ENCODE measurements at regions not wholly inside any gene's neighbourhood (a gene's known extent, or its start where the extent isn't known, plus 50 kb on each side); places are given as distances from the start of the nearest gene placed in this dataset.
"Not testable (repeated sequence)": the region's sequence is repeated elsewhere in the genome, so short reads cannot be mapped to it uniquely, and the experiment has no call there.

DNA sequence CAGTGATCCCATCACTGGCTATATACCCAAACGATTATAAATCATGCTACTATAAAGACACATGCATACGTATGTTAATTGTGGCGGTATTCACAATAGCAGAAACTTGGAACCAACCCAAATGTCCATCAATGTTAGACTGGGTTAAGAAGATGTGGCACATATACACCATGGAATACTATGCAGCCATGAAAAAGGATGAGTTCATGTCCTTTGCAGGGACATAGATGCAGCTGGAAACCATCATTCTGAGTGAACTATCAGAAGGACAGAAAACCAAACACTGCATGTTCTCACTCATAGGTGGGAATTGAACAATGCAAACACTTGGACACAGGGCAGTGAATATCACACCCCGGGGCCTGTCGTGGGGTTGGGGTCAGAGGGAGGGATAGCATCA is 1335.4 kb downstream of the EPHA7 start:
- DNase-seq (ENCODE audit: low read depth, low spot score) = not testable (repeated sequence)

DNA sequence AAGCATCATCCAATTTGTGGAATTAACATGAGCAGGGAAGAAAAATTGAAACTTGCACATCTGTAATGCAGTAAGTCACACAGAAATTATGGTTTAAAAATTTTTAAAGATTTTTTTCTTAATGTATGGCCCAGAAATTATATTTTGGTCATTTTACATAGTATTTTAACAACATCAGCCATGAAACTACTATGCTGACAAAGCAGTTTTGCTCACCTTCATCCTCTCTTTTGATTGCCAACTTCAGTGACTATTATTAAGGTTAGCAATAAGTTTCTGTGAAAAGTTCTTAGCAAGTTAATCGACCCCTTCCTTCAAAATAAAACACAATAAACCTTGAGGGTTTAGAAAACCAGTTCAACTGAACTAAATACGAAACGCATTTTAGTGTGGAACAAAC is 1347.0 kb downstream of the EPHA7 start:
- DNase-seq (ENCODE audit: low read depth, low spot score) = no peak

DNA sequence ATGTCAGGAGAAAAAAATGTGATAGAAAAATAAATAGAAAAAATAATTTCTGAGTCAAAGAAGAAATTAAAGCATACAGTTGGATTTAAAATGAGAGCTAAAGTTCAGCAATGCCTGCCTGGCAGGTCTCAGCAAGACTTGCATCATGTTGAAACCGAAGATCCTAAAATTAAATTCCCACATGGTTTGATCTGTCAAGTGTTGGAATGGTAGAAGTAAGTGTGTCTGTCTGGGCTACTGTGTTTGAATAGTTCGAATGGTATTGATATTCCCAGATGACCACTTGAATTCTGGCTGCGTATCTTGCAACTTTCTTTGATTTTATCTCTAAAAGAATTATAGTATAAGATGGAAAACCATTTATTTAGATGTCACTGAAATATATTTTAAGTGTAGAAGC is 1349.6 kb downstream of the EPHA7 start:
- DNase-seq (ENCODE audit: low read depth, low spot score) = no peak

DNA sequence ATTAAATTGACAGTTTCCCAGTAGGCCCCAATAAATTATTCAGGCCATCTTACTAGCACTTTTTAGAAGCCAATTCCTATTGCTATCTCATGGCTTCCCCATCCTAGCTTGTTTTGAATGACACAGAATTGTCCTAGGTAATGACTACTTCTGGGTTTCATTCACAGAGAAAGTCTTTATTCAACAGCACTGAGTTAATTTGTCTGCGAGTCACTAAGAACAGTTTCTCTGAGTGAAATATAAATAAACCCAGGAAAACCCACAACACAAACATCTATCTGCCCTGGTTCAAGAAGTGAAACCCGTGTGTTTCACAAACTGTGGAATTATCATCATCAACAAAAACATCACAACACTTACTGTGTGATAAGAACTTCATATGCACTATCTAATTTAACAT is 1366.8 kb downstream of the EPHA7 start:
- no peak for DNase-seq (ENCODE audit: low read depth, low spot score)

DNA sequence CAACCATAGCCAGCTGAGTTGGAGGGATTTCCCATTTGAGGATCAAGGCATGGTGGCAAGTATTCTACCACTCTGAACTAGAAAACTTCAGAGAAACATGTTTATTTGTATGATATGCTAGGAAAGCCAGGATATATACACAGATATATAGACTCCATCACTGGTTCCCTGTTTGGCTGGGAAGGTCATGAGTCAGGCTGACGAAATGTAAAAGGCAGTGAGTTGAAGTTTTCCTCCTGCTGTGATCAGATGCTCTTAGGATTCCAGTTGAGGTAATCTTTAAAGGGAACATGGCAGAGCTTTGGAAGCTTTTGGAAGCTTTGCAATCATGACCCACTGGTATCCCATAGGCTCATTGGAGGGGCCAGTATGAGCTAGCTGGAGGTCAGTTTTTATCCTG is 1369.1 kb downstream of the EPHA7 start:
- no peak for DNase-seq (ENCODE audit: low read depth, low spot score)

DNA sequence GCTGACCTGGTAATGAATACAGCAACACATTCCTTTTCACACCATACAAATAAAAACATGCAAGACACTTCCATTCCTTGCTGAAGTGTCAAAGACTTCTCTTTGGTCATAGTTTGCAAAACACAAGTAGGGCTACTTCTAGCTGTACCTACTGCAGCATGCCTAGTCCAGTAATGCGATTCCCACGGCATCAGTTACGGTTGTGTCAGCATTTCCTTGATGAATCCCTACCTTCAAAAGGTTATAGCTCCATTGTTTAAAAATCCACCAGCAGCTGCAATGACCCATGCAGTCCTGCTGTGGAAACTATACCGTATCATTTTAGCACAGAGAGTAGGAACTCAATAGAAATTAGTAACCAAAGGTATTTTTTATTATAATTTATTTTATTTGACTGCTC is 1371.5 kb downstream of the EPHA7 start:
- no peak for DNase-seq (ENCODE audit: low read depth, low spot score)

DNA sequence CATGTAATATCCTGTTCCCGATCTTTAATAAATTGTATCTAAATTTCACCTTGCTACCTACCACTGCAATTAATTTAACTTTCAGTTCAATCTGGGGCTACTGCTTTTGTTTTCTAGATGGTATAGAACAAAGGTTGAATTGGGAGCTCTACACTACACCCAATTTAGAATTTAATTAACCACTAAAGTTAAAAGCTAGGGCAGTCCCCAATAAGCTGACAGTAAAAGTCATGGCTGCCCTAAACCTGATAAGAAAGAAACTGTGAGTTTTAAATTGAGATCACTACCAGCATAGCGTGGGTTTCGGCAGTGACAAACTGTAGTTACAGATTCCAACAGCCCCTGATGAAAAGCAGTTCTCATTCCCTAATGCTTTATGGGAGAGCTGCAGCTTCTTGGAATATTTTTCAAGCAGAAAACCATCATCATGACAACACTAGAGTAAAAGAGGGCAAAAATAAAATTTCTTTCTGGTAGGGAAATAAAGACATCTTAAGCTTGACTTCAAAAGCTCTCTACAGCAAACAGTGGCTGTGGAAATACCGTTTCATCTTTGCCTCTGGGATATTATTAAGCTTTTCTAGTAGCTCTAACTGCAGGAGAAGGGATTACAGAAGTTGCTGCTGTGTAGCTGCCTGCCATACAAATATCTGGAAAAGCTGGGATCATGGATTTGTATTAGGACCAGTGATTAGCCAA is 1372.1 kb downstream of the EPHA7 start:
- DNase-seq (ENCODE audit: low read depth, low spot score) = no peak

DNA sequence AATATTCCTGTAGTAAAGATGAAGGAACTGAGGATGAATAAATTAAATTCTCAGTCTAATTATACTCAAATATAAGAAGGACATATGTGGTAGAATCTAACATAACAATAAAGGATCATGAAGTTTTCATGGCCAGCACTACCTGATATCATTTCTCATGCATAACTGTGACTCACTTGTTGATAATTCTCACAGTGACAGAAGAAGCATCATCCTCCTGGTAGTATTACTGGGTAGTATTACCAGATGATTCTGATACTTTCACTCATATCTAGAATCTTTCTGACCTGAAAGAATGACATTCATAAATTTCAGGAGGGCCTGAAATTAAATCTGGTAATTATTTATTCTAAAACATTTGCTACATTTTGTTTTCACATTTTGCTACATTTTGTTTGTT is 1375.0 kb downstream of the EPHA7 start:
- DNase-seq (ENCODE audit: low read depth, low spot score) = no peak

DNA sequence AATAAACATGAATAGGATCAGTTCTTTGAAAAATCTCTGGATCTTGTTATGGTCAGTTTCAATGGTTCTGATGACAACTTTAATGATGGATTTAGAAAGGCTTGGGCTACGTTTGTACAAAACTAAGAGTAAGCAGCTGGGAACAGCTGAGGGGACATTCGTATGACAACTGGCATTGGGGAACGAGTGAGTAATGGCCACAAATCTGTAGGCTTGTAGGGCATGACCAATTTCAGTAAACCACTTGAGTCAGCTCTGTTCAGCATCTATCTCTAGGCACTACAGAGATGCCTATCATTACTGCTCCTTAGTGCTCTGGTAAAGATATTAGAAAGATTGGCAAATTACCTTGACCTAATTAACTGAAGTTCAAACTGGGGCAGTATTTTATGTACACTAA is 1375.6 kb downstream of the EPHA7 start:
- no peak for DNase-seq (ENCODE audit: low read depth, low spot score)

DNA sequence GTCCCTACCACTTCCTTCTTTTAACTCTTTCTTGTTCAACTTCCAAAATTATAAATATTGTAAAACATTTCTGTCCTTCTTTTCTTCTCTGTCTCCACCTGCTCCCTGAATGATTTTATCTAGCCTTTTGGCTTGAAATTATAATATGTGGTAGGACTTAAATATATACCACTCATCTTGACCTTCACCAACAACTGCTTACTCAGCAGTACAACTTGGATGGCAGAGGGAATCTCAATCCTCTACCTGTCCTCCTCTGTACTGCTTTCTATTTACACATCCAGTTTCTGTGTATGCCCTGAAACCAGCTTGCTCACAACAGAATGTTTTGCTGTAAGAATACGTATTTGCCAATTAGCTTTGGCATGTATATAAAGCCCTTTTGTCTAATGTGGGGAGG is 1392.5 kb downstream of the EPHA7 start:
- DNase-seq (ENCODE audit: low read depth, low spot score) = no peak

DNA sequence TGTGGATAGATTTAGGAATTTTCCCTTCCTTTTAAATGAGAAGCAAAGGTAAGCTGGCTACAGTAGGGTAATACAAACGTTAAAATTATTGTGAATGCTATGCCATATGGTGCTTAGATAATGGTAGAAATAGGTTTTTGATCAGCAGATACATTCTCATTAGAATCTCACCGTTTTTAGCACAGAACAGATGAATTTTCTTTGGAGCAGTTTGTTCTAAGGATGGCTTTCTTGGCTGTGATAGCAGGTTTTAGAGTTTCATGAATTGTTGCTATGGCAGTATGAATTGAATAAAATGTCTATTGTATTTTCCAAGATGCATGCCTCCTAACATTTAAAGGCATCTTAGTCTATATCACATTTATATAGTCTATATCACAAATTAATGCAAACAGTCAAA is 1394.5 kb downstream of the EPHA7 start:
- no peak for DNase-seq (ENCODE audit: low read depth, low spot score)

DNA sequence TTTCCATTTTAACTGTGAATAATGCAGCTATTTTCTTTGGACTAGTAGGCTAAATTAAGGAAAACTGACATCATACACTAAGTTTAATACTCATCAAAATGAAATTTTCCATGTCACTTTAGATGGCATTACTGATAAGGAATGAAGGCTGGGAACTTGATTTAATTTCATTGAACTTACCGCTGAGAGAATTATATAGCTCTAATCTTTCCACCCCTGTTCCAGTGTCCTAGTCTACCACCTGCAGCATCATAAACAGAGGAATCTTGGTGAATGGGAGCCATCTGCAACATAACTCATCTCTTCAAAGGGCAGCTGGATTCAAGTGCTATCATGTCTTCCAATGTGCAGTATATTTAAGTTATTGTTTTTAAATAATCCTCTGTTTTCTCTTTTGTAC is 1395.2 kb downstream of the EPHA7 start:
- no peak for DNase-seq (ENCODE audit: low read depth, low spot score)

DNA sequence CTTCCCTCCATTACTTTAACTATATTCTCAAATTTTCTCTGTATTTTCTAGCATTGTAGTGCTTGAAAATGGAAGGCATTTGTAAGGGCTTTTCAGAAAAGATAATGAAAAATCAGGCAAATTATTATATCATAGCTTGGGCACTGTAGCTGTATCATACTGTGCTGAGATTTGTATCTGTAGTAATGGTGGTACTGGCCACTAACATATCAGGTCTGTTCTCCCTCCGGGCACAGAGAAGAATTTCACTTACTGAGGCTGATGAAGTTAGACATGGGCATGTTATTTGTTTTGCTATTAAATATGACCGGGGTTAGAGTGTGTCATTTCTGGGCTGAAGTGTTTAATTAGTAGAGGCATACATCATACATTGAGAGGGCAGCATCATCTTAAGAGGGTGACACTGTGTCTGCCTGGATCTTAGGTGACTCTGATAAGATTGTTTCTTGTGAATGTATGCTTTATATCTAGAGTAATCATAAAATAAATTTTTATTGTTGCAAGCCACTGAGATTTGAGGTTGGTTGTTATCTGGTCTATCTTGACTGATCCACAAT is 1395.9 kb downstream of the EPHA7 start:
- no peak for DNase-seq (ENCODE audit: low read depth, low spot score)

DNA sequence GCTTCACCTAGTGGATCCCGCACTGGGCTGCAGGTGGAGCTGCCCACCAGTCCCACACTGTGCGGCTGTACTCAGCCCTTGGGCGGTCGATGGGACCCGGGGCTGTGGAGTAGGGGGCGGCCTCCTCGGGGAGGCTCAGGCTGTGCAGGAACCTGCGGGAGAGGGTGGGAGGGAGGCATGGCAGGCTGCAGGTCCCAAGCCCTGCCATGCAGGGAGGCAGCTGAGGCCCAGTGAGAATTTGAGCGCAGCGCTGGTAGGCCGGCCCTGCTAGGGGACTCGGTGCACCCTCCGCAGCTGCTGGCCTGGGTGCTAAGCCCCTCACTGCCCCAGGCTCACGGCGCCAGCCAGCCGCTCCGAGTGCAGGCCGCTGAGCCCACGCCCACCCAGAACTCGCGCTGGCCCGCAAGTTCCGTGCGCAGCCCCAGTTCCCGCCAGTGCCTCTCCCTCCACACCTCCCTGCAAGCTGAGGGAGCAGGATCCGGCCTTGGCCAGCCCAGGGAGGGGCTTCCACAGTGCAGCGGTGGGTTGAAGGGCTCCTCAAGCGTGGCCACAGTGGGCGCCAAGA is 1407.6 kb downstream of the EPHA7 start:
- no peak for DNase-seq (ENCODE audit: low read depth, low spot score)

DNA sequence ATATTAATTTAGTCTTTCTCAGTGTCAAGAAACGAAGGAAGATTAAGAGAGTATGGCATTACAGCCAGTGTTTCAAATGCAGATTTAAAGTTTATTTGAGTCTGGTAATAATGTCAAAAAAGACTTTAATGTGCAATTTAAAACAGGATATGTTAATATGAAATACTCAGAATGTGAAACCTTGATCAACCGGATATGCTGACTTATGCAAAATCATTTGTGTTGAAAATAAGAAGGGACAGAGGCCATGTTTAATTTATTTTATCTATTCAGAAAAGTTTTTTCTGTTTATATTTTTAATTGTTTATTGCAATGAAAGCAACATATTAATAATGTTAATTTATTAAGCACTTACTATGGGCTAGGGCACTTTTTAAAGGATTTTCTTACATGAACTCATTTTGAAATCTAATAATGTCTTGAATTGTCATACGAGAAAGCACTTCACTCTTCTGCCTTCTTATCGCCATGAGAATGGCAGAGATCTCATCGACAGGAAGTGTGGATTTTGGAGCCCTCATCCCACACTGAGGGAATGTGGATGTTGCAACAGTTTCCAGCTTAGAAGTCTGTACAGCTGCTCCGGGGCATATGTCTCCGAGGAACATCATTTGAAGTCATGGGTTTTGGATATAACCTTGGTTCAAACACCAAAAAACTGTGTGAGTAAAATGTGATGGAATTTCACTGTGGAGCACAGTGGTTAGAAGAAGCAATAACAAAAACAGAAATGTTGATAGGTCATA is 1410.4 kb downstream of the EPHA7 start:
- DNase-seq (ENCODE audit: low read depth, low spot score) = no peak

DNA sequence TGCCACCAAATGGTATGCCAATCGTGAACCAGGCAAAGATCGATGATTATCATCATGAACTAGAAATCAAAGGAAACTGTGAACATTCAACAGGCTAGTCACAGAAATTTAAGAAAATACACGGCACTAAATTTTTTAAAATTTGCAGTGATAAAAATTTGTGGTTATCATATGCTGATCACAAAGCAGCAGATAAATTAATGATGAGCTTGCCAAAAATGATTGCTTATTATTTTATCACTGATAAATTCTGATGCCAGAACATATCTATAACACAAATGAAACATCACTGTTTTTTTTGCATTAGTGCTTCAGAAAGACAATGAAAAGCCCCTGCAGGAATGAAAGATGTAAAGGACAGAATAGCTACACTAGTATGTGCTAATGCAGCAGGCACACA is 1413.2 kb upstream of the MAP3K7 start:
- DNase-seq (ENCODE audit: low read depth, low spot score) = no peak

DNA sequence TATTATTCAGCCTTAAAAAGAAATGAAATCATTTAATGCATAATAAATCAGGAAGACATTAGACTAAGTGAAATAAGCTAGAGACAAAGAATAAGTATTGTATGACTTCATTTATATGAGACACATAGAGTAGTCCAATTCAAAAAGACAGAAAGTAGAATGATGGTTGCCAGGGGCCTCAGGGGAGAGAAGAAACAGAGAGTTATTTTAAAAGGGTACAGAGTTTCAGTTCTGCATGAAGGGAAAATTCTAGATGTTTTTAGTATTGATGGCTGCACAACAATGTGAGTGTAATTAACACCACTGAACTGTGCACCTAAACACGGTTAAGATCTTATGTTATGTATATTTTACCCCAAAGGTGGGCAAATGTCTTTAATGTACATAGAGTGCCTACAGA is 1407.9 kb upstream of the MAP3K7 start:
- no peak for DNase-seq (ENCODE audit: low read depth, low spot score)

DNA sequence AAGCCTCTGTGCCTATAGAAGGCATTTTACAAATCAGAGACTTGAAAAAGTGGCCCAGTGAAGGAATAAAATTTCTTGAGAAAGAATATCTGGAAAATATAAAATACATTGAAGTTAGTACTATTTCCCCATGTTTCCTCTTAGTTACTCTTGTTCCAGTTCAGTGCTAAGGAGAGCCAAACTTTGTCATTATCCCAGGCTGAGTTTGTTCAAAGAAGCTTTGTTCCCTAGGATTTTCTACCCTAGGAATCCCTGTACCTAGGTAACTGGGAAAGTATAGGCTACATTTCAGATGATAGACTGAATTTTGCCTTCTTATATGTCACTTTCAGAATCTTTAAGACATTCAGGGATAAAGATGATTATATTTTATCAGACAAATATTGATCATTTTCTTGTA is 1395.7 kb upstream of the MAP3K7 start:
- no peak for DNase-seq (ENCODE audit: low read depth, low spot score)

DNA sequence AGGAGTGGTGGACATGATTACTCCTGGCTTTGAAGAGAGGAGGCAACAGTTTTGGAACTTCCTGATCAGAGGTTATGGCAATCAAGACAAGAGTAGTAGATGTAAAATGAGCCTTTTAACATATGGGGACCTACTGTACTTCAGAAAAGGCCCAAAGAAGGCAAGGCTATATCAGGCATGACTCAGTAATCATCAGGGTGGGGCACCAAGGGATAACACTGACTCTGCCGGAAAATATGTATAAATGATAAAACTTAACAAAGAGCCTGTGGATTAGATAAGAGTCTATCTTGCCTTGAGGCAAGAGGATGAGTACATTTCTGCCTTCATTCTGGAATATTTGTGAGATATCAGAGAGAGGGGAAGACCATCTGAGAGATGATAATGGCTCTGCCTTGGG is 1389.9 kb upstream of the MAP3K7 start:
- no peak for DNase-seq (ENCODE audit: low read depth, low spot score)

DNA sequence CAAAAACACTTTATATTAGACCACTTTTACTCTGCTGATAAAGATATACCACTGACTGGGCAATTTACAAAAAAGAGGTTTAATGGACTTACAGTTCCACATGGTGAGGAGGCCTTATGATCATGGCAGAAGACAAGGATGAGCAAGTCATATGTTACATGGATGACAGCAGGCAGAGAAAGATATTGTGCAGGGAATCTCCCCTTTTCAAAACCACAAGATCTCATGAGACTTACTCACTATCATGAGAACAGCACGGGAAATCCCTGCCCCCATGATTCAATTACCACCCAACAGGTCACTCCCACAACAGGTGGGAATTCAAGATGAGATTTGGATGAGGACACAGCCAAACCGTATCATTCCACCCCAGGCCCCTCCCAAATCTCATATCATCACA is 1383.8 kb upstream of the MAP3K7 start:
- no peak for DNase-seq (ENCODE audit: low read depth, low spot score)

DNA sequence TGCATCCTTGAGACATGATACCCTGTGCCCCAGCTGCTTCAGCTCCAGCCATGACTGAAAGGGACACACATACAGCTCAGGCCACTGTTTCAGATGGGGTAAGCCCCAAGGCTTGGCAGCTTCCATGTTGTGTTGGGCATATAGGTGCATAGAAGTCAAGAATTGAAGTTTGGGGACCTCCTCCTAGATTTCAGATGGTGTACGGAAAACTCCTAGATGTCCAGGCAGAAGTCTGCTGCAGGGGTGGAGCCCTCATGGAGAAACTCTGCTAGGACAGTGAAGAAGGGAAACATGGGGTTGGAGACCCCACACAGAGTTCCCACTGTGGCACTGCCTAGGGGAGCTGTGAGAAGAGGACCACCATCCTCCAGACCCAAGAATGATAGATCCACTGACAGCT is 1379.0 kb upstream of the MAP3K7 start:
- no peak for DNase-seq (ENCODE audit: low read depth, low spot score)

DNA sequence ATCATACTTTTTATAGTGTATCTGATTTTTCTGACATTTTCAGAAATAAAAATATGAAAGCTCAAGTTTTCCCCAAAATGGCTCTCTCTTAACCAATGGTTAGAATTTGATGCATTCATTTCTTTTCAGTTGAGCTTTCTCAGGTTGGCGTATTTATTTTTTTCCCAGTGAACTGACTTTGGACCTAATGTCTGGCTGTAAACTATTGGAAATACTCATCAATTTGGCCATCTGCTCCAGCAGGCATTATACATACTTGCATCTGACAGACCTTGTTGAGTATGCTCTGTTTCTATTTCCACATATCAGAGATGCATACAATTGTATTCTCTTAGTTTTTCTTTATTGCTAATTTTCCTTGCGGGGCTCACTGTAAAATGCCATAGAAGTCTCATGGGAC is 1374.8 kb upstream of the MAP3K7 start:
- no peak for DNase-seq (ENCODE audit: low read depth, low spot score)

DNA sequence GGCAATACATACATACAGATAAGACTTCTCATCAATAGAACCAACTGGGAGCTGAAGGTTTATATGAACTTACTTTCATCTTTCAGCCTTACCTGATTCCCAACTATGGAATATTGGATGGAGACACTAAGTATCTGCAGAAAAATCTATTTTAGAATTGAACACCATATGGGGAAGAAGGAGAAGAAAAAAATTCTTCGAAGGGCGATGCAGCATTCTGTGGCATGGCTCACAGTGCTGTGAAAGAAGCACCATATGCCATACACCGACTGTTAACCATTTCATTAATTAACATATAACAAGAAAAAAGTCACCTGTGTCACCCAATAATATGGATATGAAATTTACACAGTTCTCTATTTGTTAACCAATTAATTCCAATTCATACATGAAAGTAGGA is 1374.4 kb upstream of the MAP3K7 start:
- DNase-seq (ENCODE audit: low read depth, low spot score) = no peak
